ENCODE measurements at regions not wholly inside any gene's neighbourhood (a gene's known extent, or its start where the extent isn't known, plus 50 kb on each side); places are given as distances from the start of the nearest gene placed in this dataset.
"Not testable (repeated sequence)": the region's sequence is repeated elsewhere in the genome, so short reads cannot be mapped to it uniquely, and the experiment has no call there.

GRCh38 chr16:16672180-16672812 is 293.4 kb downstream of the NPIPA7 start:
- H3K27me3 ChIP-seq (replicated peaks; ENCODE audit: insufficient read depth); H3K79me2 ChIP-seq (ENCODE audit: insufficient read depth); H3K9me2 ChIP-seq (ENCODE audit: insufficient read depth); H3K9ac ChIP-seq; H3K9me3 ChIP-seq (ENCODE audit: low read depth); H3K4me3 ChIP-seq; H3K4me1 ChIP-seq (ENCODE audit: insufficient read depth); H2AFZ ChIP-seq; H4K20me1 ChIP-seq (ENCODE audit: insufficient read depth); in situ Hi-C loops (cut with MboI); DNase-seq; H3K36me3 ChIP-seq (ENCODE audit: low read depth); H3K4me2 ChIP-seq (ENCODE audit: unreplicated experiment); H3K27ac ChIP-seq; H3F3A ChIP-seq (ENCODE audit: insufficient read depth): not testable (repeated sequence)
- no CpG with 5 or more reads among the region's 3 CpGs for WGBS, 2 experiments (ENCODE audit: low coverage in 1 of 2, low lambda C conversion rate in 2 of 2, missing lambda C conversion rate in 2 of 2)

GRCh38 chr16:16674820-16675219 is 295.9 kb downstream of the NPIPA7 start:
- H3K79me2 ChIP-seq (ENCODE audit: insufficient read depth), result not testable (repeated sequence)

DNA sequence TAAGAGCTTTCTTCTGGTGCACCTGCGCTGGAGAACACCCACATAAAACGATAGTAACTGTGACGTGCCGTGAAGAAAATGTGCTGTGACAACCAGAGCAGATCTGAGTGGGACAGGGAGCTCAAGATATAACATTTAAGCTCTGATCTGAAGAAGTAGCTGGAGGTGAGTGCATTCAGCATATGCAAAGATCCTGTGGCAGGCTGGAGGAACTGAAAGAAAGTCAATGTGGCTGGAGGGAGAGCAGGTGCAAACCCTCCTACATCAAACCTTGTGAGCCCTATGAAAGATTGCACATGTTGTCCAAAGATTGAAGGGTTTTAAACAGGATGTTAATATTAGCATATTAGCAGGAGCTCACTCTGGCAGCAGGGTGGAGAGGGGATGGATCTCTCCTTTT is 342.9 kb downstream of the NPIPA7 start:
- H4K20me1 ChIP-seq (ENCODE audit: insufficient read depth); H3K9me3 ChIP-seq (ENCODE audit: low read depth); DNase-seq; H3K4me1 ChIP-seq (ENCODE audit: insufficient read depth); H2AFZ ChIP-seq; in situ Hi-C loops (cut with MboI); H3K79me2 ChIP-seq (ENCODE audit: insufficient read depth); H3K27me3 ChIP-seq (replicated peaks; ENCODE audit: insufficient read depth); H3K36me3 ChIP-seq (ENCODE audit: low read depth); H3K27ac ChIP-seq; H3K9me2 ChIP-seq (ENCODE audit: insufficient read depth); H3K4me2 ChIP-seq (ENCODE audit: unreplicated experiment); H3K9ac ChIP-seq; H3K4me3 ChIP-seq; H3F3A ChIP-seq (ENCODE audit: insufficient read depth): not testable (repeated sequence)
- WGBS, 2 experiments (ENCODE audit: low coverage in 1 of 2, low lambda C conversion rate in 2 of 2, missing lambda C conversion rate in 2 of 2), result no CpG with 5 or more reads among the region's 4 CpGs

More at GRCh38 chr16:16674820-16675219, 295.9 kb downstream of the NPIPA7 start:
- H3K27me3 ChIP-seq (replicated peaks; ENCODE audit: insufficient read depth); H3K9me2 ChIP-seq (ENCODE audit: insufficient read depth); H4K20me1 ChIP-seq (ENCODE audit: insufficient read depth); H3K4me3 ChIP-seq; H3K4me1 ChIP-seq (ENCODE audit: insufficient read depth); DNase-seq; H3F3A ChIP-seq (ENCODE audit: insufficient read depth); H2AFZ ChIP-seq; in situ Hi-C loops (cut with MboI); H3K27ac ChIP-seq; H3K36me3 ChIP-seq (ENCODE audit: low read depth); H3K4me2 ChIP-seq (ENCODE audit: unreplicated experiment); H3K9ac ChIP-seq; H3K9me3 ChIP-seq (ENCODE audit: low read depth): not testable (repeated sequence)
- WGBS, 2 experiments (ENCODE audit: low coverage in 1 of 2, low lambda C conversion rate in 2 of 2, missing lambda C conversion rate in 2 of 2), result 52% methylated on average over 5 of the region's 9 CpGs; no CpG with 5 or more reads in 1 of the 2 experiments

- in situ Hi-C loops (cut with MboI); H3K27me3 ChIP-seq (replicated peaks; ENCODE audit: insufficient read depth); H3K9me3 ChIP-seq (ENCODE audit: low read depth); H3K9ac ChIP-seq; H2AFZ ChIP-seq; H3K4me2 ChIP-seq (ENCODE audit: unreplicated experiment); H3K79me2 ChIP-seq (ENCODE audit: insufficient read depth); H4K20me1 ChIP-seq (ENCODE audit: insufficient read depth); DNase-seq; H3K36me3 ChIP-seq (ENCODE audit: low read depth); H3F3A ChIP-seq (ENCODE audit: insufficient read depth); H3K27ac ChIP-seq; H3K4me1 ChIP-seq (ENCODE audit: insufficient read depth); H3K9me2 ChIP-seq (ENCODE audit: insufficient read depth); H3K4me3 ChIP-seq: not testable (repeated sequence)
- WGBS, 2 experiments (ENCODE audit: low coverage in 1 of 2, low lambda C conversion rate in 2 of 2, missing lambda C conversion rate in 2 of 2), result 29% methylated on average over 1 of the region's 4 CpGs; no CpG with 5 or more reads in 1 of the 2 experiments
These were observed 343.7 kb downstream of the NPIPA7 start for GRCh38 chr16:16722666-16723065.

DNA sequence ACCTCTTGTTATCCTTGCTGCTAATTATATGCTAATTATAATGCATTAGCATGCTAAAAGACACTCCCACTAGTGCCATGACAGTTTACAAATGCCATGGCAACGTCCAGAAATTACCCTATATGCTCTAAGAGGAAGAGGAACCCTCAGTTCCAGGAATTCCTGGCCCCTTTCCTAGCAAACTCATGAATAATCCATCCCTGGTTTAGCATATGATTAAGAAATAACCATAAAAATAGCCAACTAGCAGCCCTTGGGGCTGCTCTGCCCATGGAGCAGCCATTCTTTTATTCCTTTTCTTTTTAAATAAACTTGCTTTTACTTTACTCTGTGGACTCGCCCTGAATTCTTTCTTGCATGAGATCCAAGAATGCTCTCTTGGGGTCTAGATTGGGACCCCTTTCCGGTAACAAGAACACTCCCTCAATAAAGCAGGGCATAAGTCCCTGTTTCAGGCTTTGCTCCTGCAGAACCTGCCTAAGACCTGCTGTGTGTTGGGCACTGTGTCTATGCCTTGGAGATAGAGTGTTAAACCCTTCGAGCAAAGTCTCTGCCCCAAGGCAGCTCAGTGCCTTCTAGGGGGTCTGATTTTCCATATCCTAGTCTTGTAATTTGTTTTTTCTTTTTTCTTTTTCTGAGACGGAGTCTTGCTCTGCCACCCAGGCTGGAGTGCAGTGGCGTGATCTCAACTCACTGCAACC is 345.0 kb downstream of the NPIPA7 start:
- H3K9ac ChIP-seq; H3K9me3 ChIP-seq (ENCODE audit: low read depth); H3K36me3 ChIP-seq (ENCODE audit: low read depth); in situ Hi-C loops (cut with MboI); DNase-seq; H3F3A ChIP-seq (ENCODE audit: insufficient read depth); H3K9me2 ChIP-seq (ENCODE audit: insufficient read depth); H3K27ac ChIP-seq; H2AFZ ChIP-seq; H3K4me1 ChIP-seq (ENCODE audit: insufficient read depth); H3K4me3 ChIP-seq; H3K79me2 ChIP-seq (ENCODE audit: insufficient read depth); H3K27me3 ChIP-seq (replicated peaks; ENCODE audit: insufficient read depth); H4K20me1 ChIP-seq (ENCODE audit: insufficient read depth); H3K4me2 ChIP-seq (ENCODE audit: unreplicated experiment): not testable (repeated sequence)
- no CpG with 5 or more reads among the region's 6 CpGs for WGBS, 2 experiments (ENCODE audit: low coverage in 1 of 2, low lambda C conversion rate in 2 of 2, missing lambda C conversion rate in 2 of 2)

DNA sequence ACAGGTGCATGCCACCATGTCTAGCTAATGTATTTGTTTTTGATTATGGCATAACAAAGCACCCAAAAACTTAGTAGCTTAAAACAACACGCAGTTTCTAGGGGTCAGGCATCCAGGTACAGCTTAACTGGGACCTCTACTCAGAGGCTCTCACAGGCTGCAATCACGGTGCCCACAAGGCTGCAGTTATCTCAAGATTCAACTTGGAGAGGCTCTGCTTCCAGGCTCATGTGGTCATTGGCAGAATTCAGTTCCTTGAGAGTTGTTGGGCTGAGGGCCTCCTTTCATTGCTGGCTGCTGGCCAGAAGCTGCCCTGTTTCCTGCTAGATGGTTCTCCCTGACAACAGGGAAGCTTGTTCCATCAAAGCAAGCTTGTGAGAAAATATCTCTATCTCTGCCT is 348.1 kb downstream of the NPIPA7 start:
- WGBS, 2 experiments (ENCODE audit: low coverage in 1 of 2, low lambda C conversion rate in 2 of 2, missing lambda C conversion rate in 2 of 2), result no CpG with 5 or more reads among the region's 2 CpGs
- H3K27ac ChIP-seq; H3K36me3 ChIP-seq (ENCODE audit: low read depth); H4K20me1 ChIP-seq (ENCODE audit: insufficient read depth); H2AFZ ChIP-seq; H3K9me3 ChIP-seq (ENCODE audit: low read depth); H3F3A ChIP-seq (ENCODE audit: insufficient read depth); H3K79me2 ChIP-seq (ENCODE audit: insufficient read depth); H3K4me2 ChIP-seq (ENCODE audit: unreplicated experiment); H3K9ac ChIP-seq; H3K4me3 ChIP-seq; in situ Hi-C loops (cut with MboI); H3K4me1 ChIP-seq (ENCODE audit: insufficient read depth); H3K27me3 ChIP-seq (replicated peaks; ENCODE audit: insufficient read depth); H3K9me2 ChIP-seq (ENCODE audit: insufficient read depth); DNase-seq: not testable (repeated sequence)

GRCh38 chr16:16742573-16742972 is 363.6 kb downstream of the NPIPA7 start:
- H3F3A ChIP-seq (ENCODE audit: insufficient read depth); DNase-seq; H3K27ac ChIP-seq; in situ Hi-C loops (cut with MboI); H3K4me1 ChIP-seq (ENCODE audit: insufficient read depth); H3K36me3 ChIP-seq (ENCODE audit: low read depth); H4K20me1 ChIP-seq (ENCODE audit: insufficient read depth); H3K4me3 ChIP-seq; H2AFZ ChIP-seq; H3K27me3 ChIP-seq (replicated peaks; ENCODE audit: insufficient read depth); H3K9ac ChIP-seq; H3K4me2 ChIP-seq (ENCODE audit: unreplicated experiment); H3K9me2 ChIP-seq (ENCODE audit: insufficient read depth); H3K79me2 ChIP-seq (ENCODE audit: insufficient read depth); H3K9me3 ChIP-seq (ENCODE audit: low read depth): not testable (repeated sequence)
- WGBS, 2 experiments (ENCODE audit: low coverage in 1 of 2, low lambda C conversion rate in 2 of 2, missing lambda C conversion rate in 2 of 2), result 0 to 29% methylated on average over 1 of the region's 1 CpG
